ENCODE measurements at regions not wholly inside any gene's neighbourhood (a gene's known extent, or its start where the extent isn't known, plus 50 kb on each side); places are given as distances from the start of the nearest gene placed in this dataset.

GRCh38 chr15:81955382-81956062 lies 90.3 kb downstream of the MEX3B start:
- FAIRE-seq (no peak), DNase-seq (ENCODE audit: insufficient read length, low spot score) (no peak)
- TF ChIP-seq POLR2AphosphoS5 (IDR thresholded peaks at IDR 0.05; ENCODE audit: low read depth, low read length) (no peak), TAF1 (IDR thresholded peaks at IDR 0.05; ENCODE audit: low read depth, low read length) (no peak), POU2F2 (IDR thresholded peaks at IDR 0.05; ENCODE audit: low read depth, low read length) (no peak), POLR2A (IDR thresholded peaks at IDR 0.05; ENCODE audit: low read depth, low read length) (no peak), SPI1 (IDR thresholded peaks at IDR 0.05; ENCODE audit: low read depth, low read length) (no peak), PAX5 (IDR thresholded peaks at IDR 0.05; ENCODE audit: insufficient read depth, low read length, severe bottlenecking) (no peak)

DNA sequence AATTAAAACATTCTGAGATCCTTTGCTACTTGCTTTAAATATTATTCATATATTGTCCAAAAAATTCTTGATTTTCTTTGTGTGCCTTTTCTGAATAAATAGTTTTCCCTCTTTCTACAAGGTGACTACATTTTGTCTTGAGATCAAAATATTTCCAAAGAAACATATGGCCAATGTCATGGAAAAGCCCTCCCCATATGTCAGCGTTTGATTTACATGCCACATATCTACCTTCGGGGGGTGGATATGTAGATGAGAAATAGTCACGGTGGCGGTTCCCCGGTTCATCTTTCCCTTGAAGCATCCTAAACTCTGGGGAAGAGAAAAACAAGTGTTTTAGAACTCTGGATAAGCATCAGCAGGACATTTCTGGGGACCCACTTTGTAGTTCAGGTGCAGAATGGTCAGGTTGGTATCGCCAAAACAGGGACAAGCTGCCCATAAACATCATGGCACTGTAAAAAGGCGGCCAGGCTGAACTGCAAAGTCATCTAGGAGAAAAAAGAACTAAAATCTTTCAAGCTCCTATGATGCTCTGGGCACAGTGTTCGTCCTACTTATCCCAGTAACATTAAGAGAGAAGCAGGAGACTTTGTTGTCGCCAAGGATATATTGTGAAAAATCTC lies 91.5 kb downstream of the MEX3B start:
- TF ChIP-seq POU2F2 (IDR thresholded peaks at IDR 0.05; ENCODE audit: low read depth, low read length) (no peak), TAF1 (IDR thresholded peaks at IDR 0.05; ENCODE audit: low read depth, low read length) (no peak), SPI1 (IDR thresholded peaks at IDR 0.05; ENCODE audit: low read depth, low read length) (no peak), POLR2A (IDR thresholded peaks at IDR 0.05; ENCODE audit: low read depth, low read length) (no peak), POLR2AphosphoS5 (IDR thresholded peaks at IDR 0.05; ENCODE audit: low read depth, low read length) (no peak), PAX5 (IDR thresholded peaks at IDR 0.05; ENCODE audit: insufficient read depth, low read length, severe bottlenecking) (no peak)
- no peak for FAIRE-seq
- no peak for DNase-seq (ENCODE audit: insufficient read length, low spot score)

- DNase-seq (ENCODE audit: insufficient read length, low spot score) (no peak), FAIRE-seq (no peak)
These were observed 94.9 kb downstream of the MEX3B start for GRCh38 chr15:81950841-81951414.

GRCh38 chr15:81948751-81949150 lies 97.1 kb downstream of the MEX3B start:
- FAIRE-seq (no peak), DNase-seq (ENCODE audit: insufficient read length, low spot score) (no peak)
- TF ChIP-seq POLR2AphosphoS5 (IDR thresholded peaks at IDR 0.05; ENCODE audit: low read depth, low read length) = no peak
- TF ChIP-seq POU2F2 (IDR thresholded peaks at IDR 0.05; ENCODE audit: low read depth, low read length) = no peak
- no peak for TF ChIP-seq PAX5 (IDR thresholded peaks at IDR 0.05; ENCODE audit: insufficient read depth, low read length, severe bottlenecking)
- no peak for TF ChIP-seq POLR2A (IDR thresholded peaks at IDR 0.05; ENCODE audit: low read depth, low read length)
- TF ChIP-seq SPI1 (IDR thresholded peaks at IDR 0.05; ENCODE audit: low read depth, low read length) = peak; percentile 37; the same call in 1 of the 2 replicates

More at GRCh38 chr15:81950841-81951414, 94.9 kb downstream of the MEX3B start:
- TF ChIP-seq TAF1 (IDR thresholded peaks at IDR 0.05; ENCODE audit: low read depth, low read length) (no peak), POLR2A (IDR thresholded peaks at IDR 0.05; ENCODE audit: low read depth, low read length) (no peak), SPI1 (IDR thresholded peaks at IDR 0.05; ENCODE audit: low read depth, low read length) (no peak), POU2F2 (IDR thresholded peaks at IDR 0.05; ENCODE audit: low read depth, low read length) (no peak), POLR2AphosphoS5 (IDR thresholded peaks at IDR 0.05; ENCODE audit: low read depth, low read length) (no peak), PAX5 (IDR thresholded peaks at IDR 0.05; ENCODE audit: insufficient read depth, low read length, severe bottlenecking) (no peak)

DNA sequence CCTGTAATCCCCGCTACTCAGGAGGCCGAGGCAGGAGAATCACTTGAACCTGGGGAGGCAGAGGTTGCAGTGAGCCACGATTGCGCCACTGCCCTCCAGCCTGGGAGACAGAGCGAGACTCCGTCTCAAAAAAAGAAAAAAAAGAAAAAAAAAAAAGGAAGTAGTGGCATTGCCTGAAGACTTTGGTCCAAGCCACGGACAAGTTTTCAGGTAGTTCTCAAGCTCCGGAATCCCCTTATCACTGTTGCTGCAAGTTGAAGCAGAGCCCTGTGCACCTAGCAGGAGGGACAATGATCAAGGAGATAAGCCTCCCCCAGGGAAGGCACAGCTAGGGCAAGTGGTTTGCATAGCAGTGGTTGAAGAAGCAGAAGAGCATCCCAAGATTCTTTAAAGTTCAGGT lies 97.6 kb downstream of the MEX3B start:
- TF ChIP-seq SPI1 (IDR thresholded peaks at IDR 0.05; ENCODE audit: low read depth, low read length) = no peak
- no peak for TF ChIP-seq PAX5 (IDR thresholded peaks at IDR 0.05; ENCODE audit: insufficient read depth, low read length, severe bottlenecking)
- TF ChIP-seq POLR2A (IDR thresholded peaks at IDR 0.05; ENCODE audit: low read depth, low read length) = no peak
- FAIRE-seq = no peak

GRCh38 chr15:81947548-81947947 lies 98.3 kb downstream of the MEX3B start:
- no peak for TF ChIP-seq TAF1 (IDR thresholded peaks at IDR 0.05; ENCODE audit: low read depth, low read length)
- TF ChIP-seq POU2F2 (IDR thresholded peaks at IDR 0.05; ENCODE audit: low read depth, low read length) = no peak
- TF ChIP-seq POLR2AphosphoS5 (IDR thresholded peaks at IDR 0.05; ENCODE audit: low read depth, low read length) = no peak
- no peak for TF ChIP-seq SPI1 (IDR thresholded peaks at IDR 0.05; ENCODE audit: low read depth, low read length)
- no peak for TF ChIP-seq PAX5 (IDR thresholded peaks at IDR 0.05; ENCODE audit: insufficient read depth, low read length, severe bottlenecking)
- TF ChIP-seq POLR2A (IDR thresholded peaks at IDR 0.05; ENCODE audit: low read depth, low read length) = no peak
- no peak for FAIRE-seq
- no peak for DNase-seq (ENCODE audit: insufficient read length, low spot score)

More for the DNA sequence above, 97.6 kb downstream of the MEX3B start:
- DNase-seq (ENCODE audit: insufficient read length, low spot score) = no peak

DNA sequence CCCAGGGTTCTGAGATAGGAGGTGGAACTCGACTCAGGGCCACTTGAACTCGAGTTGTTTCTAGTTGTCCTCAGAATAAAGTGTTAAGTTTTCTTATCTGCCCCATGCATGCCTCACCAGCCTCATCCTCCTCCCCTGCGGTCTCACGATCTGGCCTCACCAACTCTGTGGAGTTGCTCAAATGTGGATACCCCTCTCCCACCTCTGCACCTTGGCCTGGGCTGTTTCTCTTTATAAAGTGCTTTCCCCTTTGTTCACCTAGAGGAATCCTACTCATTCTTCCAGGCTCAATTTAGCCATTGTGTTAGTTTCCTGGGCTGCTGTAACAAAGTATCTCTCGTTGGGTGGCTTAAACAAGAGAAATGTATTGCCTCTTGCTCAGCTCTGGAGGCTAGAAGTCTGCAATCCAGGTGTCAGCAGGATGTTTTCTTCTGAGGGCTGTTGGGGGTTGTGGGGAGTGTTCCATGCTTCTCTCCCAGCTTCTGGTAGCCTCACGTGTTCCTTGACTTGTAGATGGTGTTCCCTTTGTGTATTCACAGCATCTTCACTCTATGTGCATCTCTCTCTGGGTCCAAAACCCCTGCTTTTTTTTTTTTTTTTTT lies 100.7 kb downstream of the MEX3B start:
- no peak for DNase-seq (ENCODE audit: insufficient read length, low spot score)
- no peak for FAIRE-seq
- no peak for TF ChIP-seq PAX5 (IDR thresholded peaks at IDR 0.05; ENCODE audit: insufficient read depth, low read length, severe bottlenecking)
- TF ChIP-seq POLR2AphosphoS5 (IDR thresholded peaks at IDR 0.05; ENCODE audit: low read depth, low read length) = no peak
- no peak for TF ChIP-seq POU2F2 (IDR thresholded peaks at IDR 0.05; ENCODE audit: low read depth, low read length)
- TF ChIP-seq SPI1 (IDR thresholded peaks at IDR 0.05; ENCODE audit: low read depth, low read length) = no peak
- TF ChIP-seq POLR2A (IDR thresholded peaks at IDR 0.05; ENCODE audit: low read depth, low read length) = no peak
- no peak for TF ChIP-seq TAF1 (IDR thresholded peaks at IDR 0.05; ENCODE audit: low read depth, low read length)

- DNase-seq (ENCODE audit: insufficient read length, low spot score) = no peak
- TF ChIP-seq POLR2A (IDR thresholded peaks at IDR 0.05; ENCODE audit: low read depth, low read length) = no peak
- no peak for TF ChIP-seq POU2F2 (IDR thresholded peaks at IDR 0.05; ENCODE audit: low read depth, low read length)
- TF ChIP-seq PAX5 (IDR thresholded peaks at IDR 0.05; ENCODE audit: insufficient read depth, low read length, severe bottlenecking) = no peak
- TF ChIP-seq TAF1 (IDR thresholded peaks at IDR 0.05; ENCODE audit: low read depth, low read length) = no peak
- TF ChIP-seq SPI1 (IDR thresholded peaks at IDR 0.05; ENCODE audit: low read depth, low read length) = no peak
- TF ChIP-seq POLR2AphosphoS5 (IDR thresholded peaks at IDR 0.05; ENCODE audit: low read depth, low read length) = no peak
- no peak for FAIRE-seq
These were observed 103.1 kb downstream of the MEX3B start for GRCh38 chr15:81942655-81943195.

DNA sequence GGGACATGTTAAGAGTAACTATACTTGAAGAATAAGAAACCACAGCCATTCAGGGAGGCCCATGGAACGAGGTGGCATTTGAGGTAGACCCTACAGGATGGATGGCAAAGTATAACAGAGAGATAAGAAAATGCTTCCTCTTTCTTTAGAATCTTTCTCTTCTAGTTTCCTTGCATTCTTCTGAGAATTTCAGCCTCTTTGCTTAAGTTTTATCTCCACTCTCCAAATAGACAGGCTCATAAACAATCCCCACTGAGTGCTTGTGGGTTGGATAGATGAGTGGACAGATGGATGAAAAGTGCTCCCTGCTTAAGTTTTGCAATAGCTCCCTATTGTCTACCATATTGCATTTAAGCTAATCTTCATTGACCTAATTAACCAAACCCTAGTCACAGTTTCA lies 103.7 kb downstream of the MEX3B start:
- no peak for FAIRE-seq
- DNase-seq (ENCODE audit: insufficient read length, low spot score) = no peak
- TF ChIP-seq SPI1 (IDR thresholded peaks at IDR 0.05; ENCODE audit: low read depth, low read length) (no peak), POLR2A (IDR thresholded peaks at IDR 0.05; ENCODE audit: low read depth, low read length) (no peak), POLR2AphosphoS5 (IDR thresholded peaks at IDR 0.05; ENCODE audit: low read depth, low read length) (no peak), PAX5 (IDR thresholded peaks at IDR 0.05; ENCODE audit: insufficient read depth, low read length, severe bottlenecking) (no peak), TAF1 (IDR thresholded peaks at IDR 0.05; ENCODE audit: low read depth, low read length) (no peak), POU2F2 (IDR thresholded peaks at IDR 0.05; ENCODE audit: low read depth, low read length) (no peak)

Data from GM12891 (cell line).